ENCODE measurements at regions not wholly inside any gene's neighbourhood (a gene's known extent, or its start where the extent isn't known, plus 50 kb on each side); places are given as distances from the start of the nearest gene placed in this dataset.

DNA sequence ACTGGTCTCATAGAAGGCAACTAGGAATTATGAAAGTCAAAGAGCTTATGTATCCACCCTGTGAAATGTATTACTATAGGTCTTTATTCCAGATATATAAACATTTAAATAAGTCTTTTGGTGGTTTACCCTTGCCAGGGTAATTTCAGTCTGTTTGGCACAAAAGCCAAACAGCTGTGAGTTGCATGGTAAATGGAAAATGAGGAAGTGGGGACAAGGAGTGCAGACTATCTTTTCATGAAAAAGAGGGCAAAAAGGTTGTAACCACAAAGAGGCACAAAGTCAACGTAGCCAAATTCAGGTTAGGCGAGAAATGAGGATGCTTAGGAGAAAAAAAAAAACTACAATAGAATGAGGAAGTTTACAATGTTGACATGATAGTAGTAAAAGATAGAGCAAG, 492.3 kb upstream of the PRMT6 start:
- no peaks in the 10 kb centered on the region for H3K79me2 ChIP-seq (ENCODE audit: low read length)
- no peaks in the 10 kb centered on the region for H3K36me3 ChIP-seq (ENCODE audit: insufficient read depth, low read length)
- no peaks in the 10 kb centered on the region for H3K27me3 ChIP-seq (ENCODE audit: low read length)
- H3K4me1 ChIP-seq (ENCODE audit: low read length): no peaks in the 10 kb centered on the region
- no peak for DNase-seq
- H3K9me2 ChIP-seq (replicated peaks; ENCODE audit: insufficient read depth, low read length): no peaks in the 10 kb centered on the region
- no peak overlapping the region for H3K4me2 ChIP-seq (ENCODE audit: low read depth, low read length, poor library complexity, severe bottlenecking)
- no peak overlapping the region for H3K9ac ChIP-seq (ENCODE audit: low read length)
- peaks cover 19% of the 10 kb centered on the region; the same call in 1 of the 2 replicates for H3K9me3 ChIP-seq (ENCODE audit: low read length)
- H3K4me3 ChIP-seq (ENCODE audit: low read length): no peak overlapping the region
- H2AFZ ChIP-seq (ENCODE audit: low read length): no peak overlapping the region
- no peak overlapping the region for H3K27ac ChIP-seq (ENCODE audit: low read length)
- H4K20me1 ChIP-seq (ENCODE audit: insufficient read depth, low read depth, low read length): no peaks in the 10 kb centered on the region

GRCh38 chr1:106568201-106568974, 488.1 kb upstream of the PRMT6 start:
- Histone ChIP-seq H3K27me3 (ENCODE audit: low read length) (no peaks in the 10 kb centered on the region), H3K4me1 (ENCODE audit: low read length) (no peaks in the 10 kb centered on the region), H3K27ac (ENCODE audit: low read length) (no peak overlapping the region), H3K9me2 (replicated peaks; ENCODE audit: insufficient read depth, low read length) (no peaks in the 10 kb centered on the region), H3K79me2 (ENCODE audit: low read length) (no peaks in the 10 kb centered on the region), H3K4me2 (ENCODE audit: low read depth, low read length, poor library complexity, severe bottlenecking) (no peak overlapping the region), H4K20me1 (ENCODE audit: insufficient read depth, low read depth, low read length) (no peaks in the 10 kb centered on the region), H3K36me3 (ENCODE audit: insufficient read depth, low read length) (no peaks in the 10 kb centered on the region), H3K9me3 (ENCODE audit: low read length) (peaks cover 19% of the 10 kb centered on the region; the same call in 1 of the 2 replicates), H2AFZ (ENCODE audit: low read length) (no peak overlapping the region), H3K4me3 (ENCODE audit: low read length) (no peak overlapping the region), H3K9ac (ENCODE audit: low read length) (no peak overlapping the region)
- DNase-seq: no peak

- Histone ChIP-seq H2AFZ (ENCODE audit: low read length) (no peak overlapping the region), H3K27ac (ENCODE audit: low read length) (no peak overlapping the region), H3K4me3 (ENCODE audit: low read length) (no peak overlapping the region), H3K4me2 (ENCODE audit: low read depth, low read length, poor library complexity, severe bottlenecking) (no peak overlapping the region), H3K79me2 (ENCODE audit: low read length) (no peaks in the 10 kb centered on the region), H3K9me2 (replicated peaks; ENCODE audit: insufficient read depth, low read length) (no peaks in the 10 kb centered on the region), H3K4me1 (ENCODE audit: low read length) (no peaks in the 10 kb centered on the region), H3K36me3 (ENCODE audit: insufficient read depth, low read length) (no peaks in the 10 kb centered on the region), H3K9ac (ENCODE audit: low read length) (no peak overlapping the region), H3K27me3 (ENCODE audit: low read length) (no peaks in the 10 kb centered on the region), H3K9me3 (ENCODE audit: low read length) (peaks cover 13% of the 10 kb centered on the region), H4K20me1 (ENCODE audit: insufficient read depth, low read depth, low read length) (no peaks in the 10 kb centered on the region)
- no peak for DNase-seq
These were observed 485.4 kb upstream of the PRMT6 start for GRCh38 chr1:106571109-106571508.

DNA sequence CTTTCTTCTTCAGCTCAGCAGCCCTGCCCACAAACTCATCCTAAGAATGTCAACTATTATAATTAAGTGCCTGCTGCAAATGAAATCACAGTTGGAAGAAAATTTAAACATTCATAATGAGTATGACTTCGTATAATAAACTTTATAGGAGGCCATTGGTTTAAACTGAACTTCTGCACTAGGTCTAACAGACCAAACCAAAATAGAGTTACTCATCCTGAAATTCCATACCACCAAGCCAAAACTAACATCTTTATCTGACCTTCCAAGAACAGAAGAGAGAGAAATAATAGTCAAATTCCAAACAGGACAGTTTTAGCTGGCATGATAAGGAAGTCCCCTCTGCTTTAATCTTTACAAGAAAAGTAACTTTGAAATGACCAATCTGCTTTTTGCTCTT, 472.4 kb upstream of the PRMT6 start:
- Histone ChIP-seq H3K27me3 (ENCODE audit: low read length) (no peaks in the 10 kb centered on the region), H3K27ac (ENCODE audit: low read length) (no peak overlapping the region), H3K9ac (ENCODE audit: low read length) (no peak overlapping the region), H3K4me2 (ENCODE audit: low read depth, low read length, poor library complexity, severe bottlenecking) (no peak overlapping the region), H3K79me2 (ENCODE audit: low read length) (no peaks in the 10 kb centered on the region), H3K4me3 (ENCODE audit: low read length) (no peak overlapping the region), H4K20me1 (ENCODE audit: insufficient read depth, low read depth, low read length) (no peaks in the 10 kb centered on the region), H3K36me3 (ENCODE audit: insufficient read depth, low read length) (no peaks in the 10 kb centered on the region), H2AFZ (ENCODE audit: low read length) (no peak overlapping the region), H3K9me3 (ENCODE audit: low read length) (peaks cover 12% of the 10 kb centered on the region), H3K9me2 (replicated peaks; ENCODE audit: insufficient read depth, low read length) (no peaks in the 10 kb centered on the region), H3K4me1 (ENCODE audit: low read length) (no peaks in the 10 kb centered on the region)
- DNase-seq: no peak

DNA sequence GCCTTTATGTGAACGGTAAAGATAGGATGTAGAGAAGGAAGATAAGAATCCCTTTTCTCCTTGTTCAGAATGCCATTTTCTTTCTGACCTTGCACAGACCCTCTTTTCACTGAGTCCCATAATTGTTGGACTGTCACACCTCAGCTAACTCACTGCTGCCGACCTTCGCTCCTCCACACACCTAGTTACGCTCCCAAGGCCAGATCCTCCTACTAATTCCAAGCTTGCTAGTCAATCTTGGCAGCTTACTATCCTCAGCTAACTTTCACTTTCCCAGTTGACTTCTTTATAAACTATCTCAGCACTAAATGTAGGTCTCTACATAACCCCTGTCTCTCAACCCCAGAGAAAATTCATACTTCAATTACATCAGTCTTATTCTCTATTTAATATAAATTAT, 471.8 kb upstream of the PRMT6 start:
- no peak for DNase-seq
- Histone ChIP-seq H3K36me3 (ENCODE audit: insufficient read depth, low read length) (no peaks in the 10 kb centered on the region), H3K27me3 (ENCODE audit: low read length) (no peaks in the 10 kb centered on the region), H3K9me2 (replicated peaks; ENCODE audit: insufficient read depth, low read length) (no peaks in the 10 kb centered on the region), H3K79me2 (ENCODE audit: low read length) (no peaks in the 10 kb centered on the region), H3K27ac (ENCODE audit: low read length) (no peak overlapping the region), H2AFZ (ENCODE audit: low read length) (no peak overlapping the region), H3K9me3 (ENCODE audit: low read length) (peaks cover 12% of the 10 kb centered on the region), H4K20me1 (ENCODE audit: insufficient read depth, low read depth, low read length) (no peaks in the 10 kb centered on the region), H3K4me1 (ENCODE audit: low read length) (no peaks in the 10 kb centered on the region), H3K4me2 (ENCODE audit: low read depth, low read length, poor library complexity, severe bottlenecking) (no peak overlapping the region), H3K4me3 (ENCODE audit: low read length) (no peak overlapping the region), H3K9ac (ENCODE audit: low read length) (no peak overlapping the region)

DNA sequence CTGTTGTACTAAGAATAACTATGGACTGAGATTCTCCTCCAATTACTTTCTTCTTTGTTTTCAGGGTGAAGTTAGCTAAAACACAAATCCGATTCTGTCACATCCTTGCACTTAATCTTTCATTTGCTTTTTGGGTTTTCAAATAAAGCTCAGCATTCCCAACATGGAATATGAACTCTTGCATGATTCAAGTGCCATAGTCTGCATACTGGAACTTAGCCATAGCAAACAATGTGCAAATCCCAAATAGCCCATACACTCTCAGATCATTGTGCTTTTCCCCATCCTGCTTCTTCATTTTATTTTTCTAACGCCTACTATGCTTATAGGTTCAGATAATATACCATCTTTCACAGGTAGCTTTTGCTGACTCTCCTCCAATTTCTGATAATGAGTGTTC, 455.8 kb upstream of the PRMT6 start:
- H3K4me2 ChIP-seq (ENCODE audit: low read depth, low read length, poor library complexity, severe bottlenecking): no peak overlapping the region
- H4K20me1 ChIP-seq (ENCODE audit: insufficient read depth, low read depth, low read length): no peaks in the 10 kb centered on the region
- H2AFZ ChIP-seq (ENCODE audit: low read length): no peak overlapping the region
- no peak overlapping the region for H3K27ac ChIP-seq (ENCODE audit: low read length)
- no peak for DNase-seq
- peaks cover 7% of the 10 kb centered on the region for H3K9me3 ChIP-seq (ENCODE audit: low read length)
- no peaks in the 10 kb centered on the region; the same call in 1 of the 2 replicates for H3K9me2 ChIP-seq (replicated peaks; ENCODE audit: insufficient read depth, low read length)
- no peaks in the 10 kb centered on the region for H3K4me1 ChIP-seq (ENCODE audit: low read length)
- no peak overlapping the region for H3K4me3 ChIP-seq (ENCODE audit: low read length)
- H3K79me2 ChIP-seq (ENCODE audit: low read length): no peaks in the 10 kb centered on the region
- no peaks in the 10 kb centered on the region for H3K27me3 ChIP-seq (ENCODE audit: low read length)
- H3K36me3 ChIP-seq (ENCODE audit: insufficient read depth, low read length): no peaks in the 10 kb centered on the region
- no peak overlapping the region for H3K9ac ChIP-seq (ENCODE audit: low read length)

DNA sequence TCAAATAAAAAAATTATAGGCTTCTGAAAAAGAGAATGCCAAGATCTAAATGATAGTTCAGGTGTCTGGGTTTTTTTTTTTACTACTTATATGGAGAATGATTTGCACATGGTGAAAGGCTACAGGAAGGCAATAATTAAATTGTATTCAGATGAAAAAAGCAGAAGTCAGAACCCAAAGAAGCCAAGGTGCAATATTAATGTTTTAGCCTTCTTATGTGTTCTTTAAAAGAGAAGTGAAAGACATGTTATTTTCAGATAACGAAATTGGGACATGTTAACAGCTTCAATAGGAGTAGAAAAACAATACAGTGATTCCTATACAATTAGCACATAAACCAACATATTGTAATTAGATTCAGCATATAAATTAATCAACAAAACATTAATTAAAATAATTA, 452.9 kb upstream of the PRMT6 start:
- Histone ChIP-seq H3K9me2 (replicated peaks; ENCODE audit: insufficient read depth, low read length) (no peaks in the 10 kb centered on the region; the same call in 1 of the 2 replicates), H2AFZ (ENCODE audit: low read length) (no peak overlapping the region), H3K9me3 (ENCODE audit: low read length) (peaks cover 7% of the 10 kb centered on the region), H3K79me2 (ENCODE audit: low read length) (no peaks in the 10 kb centered on the region), H3K27ac (ENCODE audit: low read length) (no peak overlapping the region), H3K4me2 (ENCODE audit: low read depth, low read length, poor library complexity, severe bottlenecking) (no peak overlapping the region), H4K20me1 (ENCODE audit: insufficient read depth, low read depth, low read length) (no peaks in the 10 kb centered on the region), H3K36me3 (ENCODE audit: insufficient read depth, low read length) (no peaks in the 10 kb centered on the region), H3K27me3 (ENCODE audit: low read length) (no peaks in the 10 kb centered on the region), H3K9ac (ENCODE audit: low read length) (no peak overlapping the region), H3K4me3 (ENCODE audit: low read length) (no peak overlapping the region), H3K4me1 (ENCODE audit: low read length) (no peaks in the 10 kb centered on the region)
- no peak for DNase-seq

DNA sequence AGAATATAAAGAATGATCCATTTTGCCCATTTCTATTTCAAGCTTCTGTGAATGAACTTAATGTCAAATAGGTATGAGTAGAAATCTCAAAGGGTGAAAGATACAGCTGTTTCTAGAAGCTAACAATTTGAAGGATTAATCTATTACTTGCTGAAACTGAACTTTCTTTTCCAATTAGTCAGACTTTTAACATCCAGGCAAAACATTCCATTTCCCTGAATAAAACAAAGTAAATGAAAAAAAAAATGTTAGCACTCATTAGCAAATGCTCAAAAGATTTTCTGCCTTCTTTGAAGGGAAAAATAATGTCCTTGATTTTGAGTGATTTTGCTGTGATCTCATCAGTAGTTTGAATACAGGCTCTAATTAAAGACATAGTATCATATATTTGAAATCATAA, 447.6 kb upstream of the PRMT6 start:
- Histone ChIP-seq H3K4me3 (ENCODE audit: low read length) (no peak overlapping the region), H3K79me2 (ENCODE audit: low read length) (no peaks in the 10 kb centered on the region), H3K36me3 (ENCODE audit: insufficient read depth, low read length) (no peaks in the 10 kb centered on the region), H3K4me2 (ENCODE audit: low read depth, low read length, poor library complexity, severe bottlenecking) (no peak overlapping the region), H3K9me3 (ENCODE audit: low read length) (peaks cover 3% of the 10 kb centered on the region), H3K27me3 (ENCODE audit: low read length) (no peaks in the 10 kb centered on the region), H3K27ac (ENCODE audit: low read length) (no peak overlapping the region), H3K9ac (ENCODE audit: low read length) (no peak overlapping the region), H3K9me2 (replicated peaks; ENCODE audit: insufficient read depth, low read length) (no peaks in the 10 kb centered on the region), H4K20me1 (ENCODE audit: insufficient read depth, low read depth, low read length) (no peaks in the 10 kb centered on the region), H3K4me1 (ENCODE audit: low read length) (no peaks in the 10 kb centered on the region), H2AFZ (ENCODE audit: low read length) (no peak overlapping the region)
- no peak for DNase-seq

Measured in Karpas-422 (cell line).